ENCODE measurements at regions not wholly inside any gene's neighbourhood (a gene's known extent, or its start where the extent isn't known, plus 50 kb on each side); places are given as distances from the start of the nearest gene placed in this dataset.

DNA sequence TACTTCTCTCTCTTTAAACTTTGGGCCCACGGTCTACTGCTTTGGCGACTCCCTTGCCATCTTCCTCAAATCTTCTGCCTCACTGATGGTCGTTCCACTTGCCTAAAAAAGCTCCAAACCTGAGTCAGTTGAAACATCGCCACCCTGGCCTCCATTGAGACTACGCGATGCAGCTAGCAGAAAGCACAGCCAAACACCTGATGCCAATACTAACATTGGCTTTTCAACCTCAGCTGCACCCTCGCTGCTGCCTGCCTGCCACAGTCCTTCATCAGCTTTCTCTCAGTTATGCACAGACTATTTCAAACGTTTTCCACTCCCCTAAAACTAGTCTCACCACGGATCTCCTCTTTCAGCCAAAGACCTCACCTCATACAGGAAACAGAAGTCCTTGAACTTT is 214.2 kb upstream of the TMCO5A start:
- DNase-seq: no peak

DNA sequence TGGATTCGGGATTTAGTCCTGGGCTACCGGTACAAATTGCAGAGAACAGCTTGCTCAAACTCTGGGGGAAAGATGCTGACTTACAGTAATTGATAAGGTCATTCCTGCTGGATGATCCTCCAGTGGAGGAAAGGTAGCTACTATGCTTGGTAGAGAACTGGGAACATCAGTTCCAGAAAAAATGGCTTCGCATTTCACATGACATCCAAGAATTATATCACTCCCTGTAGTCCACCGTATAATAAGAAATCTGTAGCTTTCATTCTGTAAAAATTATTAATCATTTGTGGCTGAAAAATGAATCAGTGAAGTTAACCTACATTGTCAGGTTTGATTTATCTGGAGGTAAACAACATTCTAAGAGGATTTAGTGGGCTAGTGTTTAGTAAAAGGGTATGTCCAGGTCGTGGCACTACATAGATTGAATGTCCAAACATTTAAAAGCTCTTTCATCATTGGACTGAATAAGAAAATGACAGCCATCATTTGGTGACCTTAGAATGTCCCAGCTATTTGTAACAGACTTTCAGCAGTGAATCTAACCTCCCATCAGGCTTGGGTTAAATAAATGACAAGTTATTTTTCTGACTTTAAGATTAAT is 203.2 kb upstream of the TMCO5A start:
- no peak for DNase-seq

GRCh38 chr15:37733628-37734027 is 200.8 kb upstream of the TMCO5A start:
- no peak for DNase-seq

- no peak for DNase-seq
Measured at GRCh38 chr15:37740623-37741141, 193.8 kb upstream of the TMCO5A start.

GRCh38 chr15:37743826-37744225 is 190.6 kb upstream of the TMCO5A start:
- no peak for DNase-seq

GRCh38 chr15:37744521-37744920 is 189.9 kb upstream of the TMCO5A start:
- no peak for DNase-seq

DNA sequence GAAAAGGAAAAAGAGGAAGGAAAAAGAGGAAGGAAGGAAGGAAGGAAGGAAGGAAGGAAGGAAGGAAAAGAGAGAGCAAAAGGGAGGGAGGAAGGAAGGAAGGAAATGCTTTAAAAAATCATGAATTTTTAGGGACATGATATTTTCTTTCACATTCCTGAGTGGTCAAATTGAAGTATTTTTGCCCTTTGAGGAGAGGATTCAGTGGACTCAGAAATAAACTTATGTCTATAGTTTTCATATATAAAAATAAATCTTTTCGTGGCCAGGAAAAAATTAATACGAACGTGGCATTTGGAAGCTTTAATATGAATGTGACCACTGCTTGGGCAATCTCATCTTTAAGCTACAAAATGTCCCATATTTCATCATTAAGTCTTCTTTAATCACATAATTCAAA is 183.0 kb upstream of the TMCO5A start:
- no peak for DNase-seq

- DNase-seq: no peak
Measured at GRCh38 chr15:37756407-37756806, 178.0 kb upstream of the TMCO5A start.

DNA sequence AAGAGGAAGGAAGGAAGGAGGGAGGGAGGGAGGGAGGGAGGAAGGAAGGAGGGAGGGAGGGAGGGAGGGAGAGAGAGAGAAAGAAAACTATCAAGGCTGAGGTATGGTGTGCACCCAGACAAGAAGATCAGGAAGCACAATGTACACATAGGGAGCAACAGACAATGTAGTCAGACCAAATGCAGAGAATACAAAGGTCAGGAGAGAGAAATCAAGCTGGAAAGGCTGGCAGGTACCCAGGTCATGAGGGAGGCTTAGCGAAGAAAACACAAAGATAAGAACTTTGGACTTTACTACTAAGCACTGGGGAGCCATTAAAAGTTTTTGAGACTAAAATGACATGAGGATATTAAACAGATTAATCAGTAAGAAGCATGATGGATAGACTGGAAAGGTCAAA is 176.0 kb upstream of the TMCO5A start:
- no peak for DNase-seq

GRCh38 chr15:37764733-37765191 is 169.7 kb upstream of the TMCO5A start:
- peak in 1 of 2 donors; percentile 12 for DNase-seq

DNA sequence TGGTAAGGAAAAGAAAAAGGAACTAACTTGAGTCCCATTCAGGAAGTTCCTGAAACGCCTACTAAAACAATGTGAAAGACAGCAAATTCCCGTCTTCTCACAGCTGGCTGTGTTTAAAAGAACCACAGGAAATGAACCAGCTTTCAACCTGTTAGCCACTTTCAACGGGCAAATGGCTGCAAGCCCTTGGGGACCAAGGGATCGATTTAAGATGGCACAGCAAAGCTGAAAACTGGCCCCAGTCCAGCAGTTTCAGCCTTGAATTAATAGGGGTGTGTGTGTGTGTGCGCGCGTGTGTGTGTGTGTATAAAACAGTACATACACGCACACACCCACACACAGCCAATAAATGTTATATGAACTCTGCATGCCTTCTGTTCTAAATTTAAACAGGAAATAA is 168.7 kb upstream of the TMCO5A start:
- DNase-seq: no peak

DNA sequence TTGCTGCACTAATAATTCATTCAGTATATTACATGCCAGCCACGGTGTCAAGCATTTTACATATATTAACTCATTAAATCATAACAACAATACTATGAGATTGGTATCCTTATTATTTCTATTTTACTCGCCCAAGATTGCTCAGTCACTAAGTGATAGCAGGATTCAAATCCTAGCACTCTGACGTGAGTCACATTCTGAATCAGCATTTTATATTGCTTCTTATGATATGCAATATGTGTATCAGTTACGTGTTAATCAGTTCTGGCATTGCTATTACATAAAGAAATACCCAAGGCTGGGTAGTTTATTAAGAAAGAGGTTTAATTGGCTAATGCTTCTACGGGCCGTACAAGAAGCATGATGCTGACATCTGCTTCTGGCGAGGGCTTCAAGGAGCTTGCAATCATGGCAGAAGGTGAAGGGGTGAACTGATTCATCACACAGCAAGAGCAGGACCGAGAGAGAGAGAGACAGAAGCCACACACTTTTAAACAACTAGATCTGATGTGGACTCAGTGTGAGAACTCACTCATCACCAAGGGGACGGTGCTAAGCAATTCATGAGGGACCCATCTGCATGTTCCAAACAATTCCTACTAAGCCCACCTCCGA is 166.5 kb upstream of the TMCO5A start:
- DNase-seq: no peak

GRCh38 chr15:37771465-37771864 is 163.0 kb upstream of the TMCO5A start:
- no peak for DNase-seq

DNA sequence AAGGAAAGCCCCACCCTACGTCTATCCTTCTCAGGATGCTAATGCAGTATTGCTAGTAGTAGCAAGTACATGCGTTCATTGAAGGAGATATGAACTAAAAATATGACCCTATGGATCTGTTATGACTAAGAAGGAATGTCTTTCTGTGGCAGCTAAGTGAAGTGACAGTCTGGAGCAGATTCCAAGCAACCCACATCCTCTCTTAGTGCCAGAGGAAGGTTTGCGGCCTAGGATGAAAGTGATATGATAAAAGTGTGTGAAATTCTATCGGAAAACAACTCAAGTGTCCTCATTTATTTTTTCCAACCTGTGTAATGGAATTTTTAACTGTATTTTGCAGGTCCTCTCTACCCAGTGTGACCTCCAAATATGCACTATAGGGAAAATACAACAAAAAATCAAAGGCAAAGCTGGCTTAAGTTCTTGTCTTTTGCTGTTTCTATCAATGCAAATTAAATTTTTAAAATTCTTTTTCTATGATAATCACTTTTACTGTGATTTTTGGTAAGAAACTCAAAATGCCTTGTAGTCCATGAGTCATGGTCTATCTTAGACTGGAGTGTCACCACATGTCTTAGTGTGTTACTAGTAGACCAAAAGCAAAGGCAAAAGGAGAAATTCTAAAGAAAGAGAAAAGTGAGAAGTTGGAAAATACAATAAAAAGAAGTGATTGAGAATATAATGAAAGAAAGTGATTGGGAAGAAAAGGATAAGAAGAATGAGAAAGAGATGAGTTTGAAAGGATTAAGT is 161.2 kb upstream of the TMCO5A start:
- DNase-seq: no peak

DNA sequence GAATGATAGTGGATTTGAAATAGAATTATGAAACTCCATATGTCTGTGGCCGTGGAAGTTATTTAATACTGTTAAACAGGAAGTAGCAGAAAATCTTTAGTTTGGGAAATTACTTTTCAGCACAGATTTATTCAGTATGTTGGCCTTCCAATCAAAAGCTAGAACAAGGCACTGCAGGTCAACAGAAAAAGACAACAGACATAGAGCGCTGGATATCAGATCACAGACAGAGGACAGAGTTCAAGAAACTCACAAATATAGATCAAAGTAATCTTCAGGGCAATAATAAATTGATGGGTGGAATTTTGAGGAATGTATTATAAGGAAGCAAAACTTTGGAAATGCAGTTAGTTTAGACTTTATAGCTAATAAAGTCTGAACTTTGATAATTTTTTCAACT is 159.5 kb upstream of the TMCO5A start:
- no peak for DNase-seq

DNA sequence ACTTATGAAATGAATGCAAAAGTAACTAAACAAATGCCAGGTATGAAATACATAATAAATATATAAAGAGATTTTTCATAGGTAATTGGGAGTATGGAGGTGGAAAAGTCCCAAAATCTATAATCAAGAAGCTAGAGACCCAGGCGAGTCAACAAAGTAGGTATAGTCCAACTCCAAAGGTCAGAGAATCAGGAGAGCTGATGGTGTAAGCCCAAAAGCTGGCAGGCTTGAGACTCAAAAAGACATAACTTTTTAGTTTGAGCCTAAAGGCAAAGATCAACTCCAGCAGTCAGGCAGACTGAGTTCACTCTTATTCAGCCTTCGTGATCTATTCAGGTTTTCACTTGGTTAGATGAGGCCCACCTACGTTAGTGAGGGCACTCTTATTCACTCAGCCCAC is 157.4 kb upstream of the TMCO5A start:
- no peak for DNase-seq

DNA sequence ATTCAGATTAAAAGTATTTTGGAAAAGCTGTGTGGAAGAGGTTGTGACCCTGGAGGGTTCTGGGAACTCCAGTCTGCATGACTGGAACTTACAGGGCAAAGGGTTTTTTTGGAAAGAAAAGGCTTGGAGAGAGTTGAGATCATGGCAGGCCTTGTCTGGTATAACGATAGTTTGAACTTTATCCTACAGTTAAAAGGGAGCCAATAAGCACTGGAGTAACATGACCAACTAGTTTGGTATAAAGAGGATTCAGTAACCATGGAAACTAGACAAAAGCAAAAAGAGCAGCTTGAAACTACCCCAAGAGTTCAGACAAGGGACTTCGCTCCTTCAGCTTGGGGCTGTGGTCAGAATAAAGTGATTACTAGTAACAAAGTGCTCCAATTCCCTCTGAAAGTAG is 151.2 kb upstream of the TMCO5A start:
- no peak for DNase-seq

DNA sequence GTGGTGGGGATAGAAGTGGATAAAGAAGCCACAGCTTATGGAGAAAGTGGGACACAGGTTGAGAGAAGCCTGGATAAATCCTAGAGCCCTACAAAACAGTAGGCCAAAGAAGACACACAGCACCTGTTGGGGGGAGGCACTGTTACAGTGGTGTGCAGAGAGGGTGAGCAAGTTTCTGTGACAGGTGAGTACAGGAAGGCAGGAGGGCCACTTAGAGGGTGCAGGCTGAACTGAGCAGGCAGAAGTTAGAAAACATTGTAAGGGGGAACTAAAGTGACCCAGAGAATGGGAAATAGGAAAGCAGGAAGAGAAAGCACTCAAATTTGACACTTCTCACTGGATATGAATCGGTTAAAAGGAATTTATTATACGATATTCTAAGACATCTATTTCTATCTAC is 146.1 kb upstream of the TMCO5A start:
- DNase-seq: no peak

- DNase-seq: no peak
Measured at GRCh38 chr15:37788767-37789396, 145.6 kb upstream of the TMCO5A start.

DNA sequence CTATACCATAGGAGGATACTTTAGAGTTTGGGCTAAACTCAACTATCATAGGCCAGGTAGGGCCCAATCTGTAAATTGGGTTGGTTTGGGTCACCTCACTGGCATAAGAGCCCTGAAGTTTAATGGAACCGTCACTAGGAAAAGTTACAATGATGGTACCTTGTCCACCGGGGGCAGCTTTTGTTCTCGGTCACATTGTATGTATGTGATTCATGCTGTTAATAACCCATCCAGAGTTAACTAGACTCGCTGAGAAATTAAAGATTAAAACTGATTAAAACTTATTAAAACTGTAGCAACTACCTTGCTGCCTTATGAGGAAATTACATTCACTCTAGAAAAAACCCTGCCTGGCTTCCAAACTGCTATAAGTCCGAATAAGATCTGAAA is 145.0 kb upstream of the TMCO5A start:
- no peak for DNase-seq

- DNase-seq: no peak
Measured at GRCh38 chr15:37789881-37790280, 144.6 kb upstream of the TMCO5A start.

GRCh38 chr15:37791693-37792092 is 142.7 kb upstream of the TMCO5A start:
- no peak for DNase-seq

- DNase-seq: no peak
Measured at GRCh38 chr15:37792351-37792750, 142.1 kb upstream of the TMCO5A start.

DNA sequence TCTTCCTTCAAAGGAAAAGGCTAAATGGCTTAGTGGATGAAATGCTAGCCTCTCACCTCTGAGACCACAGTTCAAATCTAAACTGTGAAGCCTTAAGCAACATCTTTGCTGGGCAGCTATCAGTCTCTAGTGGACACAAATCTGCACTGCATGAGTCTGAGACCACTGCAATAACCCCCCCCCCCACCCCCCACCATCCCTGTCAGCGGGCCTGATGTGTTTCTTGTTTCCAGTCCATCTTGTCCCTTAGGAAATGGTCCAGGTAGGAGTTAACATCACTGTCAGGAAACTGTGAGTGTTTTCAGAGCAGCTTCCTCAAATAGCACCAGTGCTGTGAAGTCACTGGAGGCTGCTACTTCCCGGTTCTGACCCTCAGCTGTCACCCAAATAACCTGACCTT is 140.6 kb upstream of the TMCO5A start:
- no peak for DNase-seq

Data from activated CD4-positive, alpha-beta T cell treated with anti-CD3 and anti-CD28 coated beads for 4 hours (primary cell).